Peyer's patch (tissue), 4 donors: ENCODE measurements at regions not wholly inside any gene's neighbourhood (a gene's known extent, or its start where the extent isn't known, plus 50 kb on each side); places are given as distances from the start of the nearest gene placed in this dataset.

ENCODE experiments used
- DNase-seq, 3 donors: peaks; one replicate each; pipeline ENCODE4 v3.0.0-alpha.2; 2017 to 2019
- H3K27ac ChIP-seq, 4 donors: fragments of 200-600 bp; sonication (generic); one replicate each; pipeline ENCODE4 v1.5.1; 2016 to 2019
- H3K27me3 ChIP-seq, 2 donors: fragments of 200-600 bp; sonication (generic); one replicate each; pipeline ENCODE4 v1.5.1; 2019
- H3K36me3 ChIP-seq, 3 donors: fragments of 200-600 bp; sonication (generic); one replicate each; pipeline ENCODE4 v1.5.1; 2016 to 2019
- H3K4me1 ChIP-seq, 4 donors: fragments of 200-600 bp; sonication (generic); one replicate each; pipeline ENCODE4 v1.5.1; 2016 to 2019
- H3K4me3 ChIP-seq, 4 donors: fragments of 200-600 bp; sonication (generic); 1 replicate in 3 of 4; 2 replicates in 1 of 4; pipeline ENCODE4 v1.5.1; 2016 to 2019; ENCODE audit warnings: mild to moderate bottlenecking in 1 of 4
- H3K9me3 ChIP-seq, 4 donors: fragments of 200-600 bp; sonication (generic); one replicate each; pipeline ENCODE4 v1.5.1; 2016 to 2019; ENCODE audit warnings: mild to moderate bottlenecking in 1 of 4
- CTCF ChIP-seq, 6 experiments: fragments of 450-650 bp in 4 of 6; fragments of 200-600 bp in 2 of 6; sonication (generic) in 1 of 6; IDR thresholded peaks; one replicate each; pipeline ENCODE4 v1.5.1; 2017 to 2019; ENCODE audit warnings: antibody characterized with exemption in 6 of 6, mild to moderate bottlenecking in 3 of 6, moderate library complexity in 1 of 6
- POLR2A ChIP-seq, 2 donors: fragments of 450-650 bp; IDR thresholded peaks; one replicate each; pipeline ENCODE4 v1.5.1; 2017; ENCODE audit warnings: antibody characterized with exemption in 2 of 2, mild to moderate bottlenecking in 2 of 2, moderate library complexity in 2 of 2

- Histone ChIP-seq H3K4me3 (no peak overlapping the region), H3K36me3 (no peaks in the 10 kb centered on the region), H3K27ac (no peak overlapping the region), H3K27me3 (no peaks in the 10 kb centered on the region), H3K4me1 (no peaks in the 10 kb centered on the region), H3K9me3 (no peaks in the 10 kb centered on the region)
- TF ChIP-seq CTCF (IDR thresholded peaks at IDR 0.05): no peak
- no peak for TF ChIP-seq POLR2A (IDR thresholded peaks at IDR 0.05)
- no peak for DNase-seq
Measured at GRCh38 chr3:170697131-170697530, 111.3 kb upstream of the SLC7A14 start.

- no peaks in the 10 kb centered on the region for H3K36me3 ChIP-seq
- H3K9me3 ChIP-seq: no peaks in the 10 kb centered on the region
- H3K4me1 ChIP-seq: no peaks in the 10 kb centered on the region
- H3K4me3 ChIP-seq: no peak overlapping the region
- no peak for DNase-seq
- TF ChIP-seq CTCF (IDR thresholded peaks at IDR 0.05): no peak
- no peak overlapping the region for H3K27ac ChIP-seq
- H3K27me3 ChIP-seq: no peaks in the 10 kb centered on the region
Measured at GRCh38 chr3:170695486-170696064, 109.7 kb upstream of the SLC7A14 start.

- no peak for TF ChIP-seq CTCF (IDR thresholded peaks at IDR 0.05)
- no peak for TF ChIP-seq POLR2A (IDR thresholded peaks at IDR 0.05)
- H3K27ac ChIP-seq: no peak overlapping the region
- no peaks in the 10 kb centered on the region for H3K36me3 ChIP-seq
- H3K4me3 ChIP-seq: no peak overlapping the region
- no peaks in the 10 kb centered on the region for H3K27me3 ChIP-seq
- H3K9me3 ChIP-seq: no peaks in the 10 kb centered on the region
- DNase-seq: no peak
- H3K4me1 ChIP-seq: no peaks in the 10 kb centered on the region
Measured at GRCh38 chr3:170692720-170693119, 106.8 kb upstream of the SLC7A14 start.

- H3K27ac ChIP-seq: no peak overlapping the region
- no peaks in the 10 kb centered on the region for H3K27me3 ChIP-seq
- no peak overlapping the region for H3K4me3 ChIP-seq
- H3K4me1 ChIP-seq: no peaks in the 10 kb centered on the region
- no peak for DNase-seq
- H3K9me3 ChIP-seq: no peaks in the 10 kb centered on the region
- H3K36me3 ChIP-seq: no peaks in the 10 kb centered on the region
- TF ChIP-seq POLR2A (IDR thresholded peaks at IDR 0.05): no peak
- TF ChIP-seq CTCF (IDR thresholded peaks at IDR 0.05): no peak
Measured at GRCh38 chr3:170690661-170690981, 104.7 kb upstream of the SLC7A14 start.

- no peak overlapping the region for H3K27ac ChIP-seq
- no peak overlapping the region for H3K4me3 ChIP-seq
- TF ChIP-seq POLR2A (IDR thresholded peaks at IDR 0.05): no peak
- TF ChIP-seq CTCF (IDR thresholded peaks at IDR 0.05): peak in 5 of 6 experiments; percentile 40 to 81 (median 68)
- H3K27me3 ChIP-seq: no peaks in the 10 kb centered on the region
- DNase-seq: peak; percentile 34 to 88 (median 83)
- no peaks in the 10 kb centered on the region for H3K9me3 ChIP-seq
- H3K36me3 ChIP-seq: no peaks in the 10 kb centered on the region
- no peaks in the 10 kb centered on the region for H3K4me1 ChIP-seq
Measured at GRCh38 chr3:170689893-170690660, 104.2 kb upstream of the SLC7A14 start.
